GM19468 (cell line): ENCODE measurements at regions not wholly inside any gene's neighbourhood (a gene's known extent, or its start where the extent isn't known, plus 50 kb on each side); places are given as distances from the start of the nearest gene placed in this dataset.
"Not testable (repeated sequence)": the region's sequence is repeated elsewhere in the genome, so short reads cannot be mapped to it uniquely, and the experiment has no call there.

Experiments
- ATAC-seq: cut with Tn5 transposase; IDR thresholded peaks from one replicate; pipeline ENCODE4 v1.9.1; 2021; ENCODE audit warnings: mild to moderate bottlenecking, moderate library complexity, moderate number of reproducible peaks; ENCODE audit not compliant: unreplicated experiment; ENCODE audit errors: extremely low read depth

- ATAC-seq: no peak
Measured at GRCh38 chr10:43854007-43854406, 205.3 kb upstream of the ZNF32 start.

GRCh38 chr10:43853369-43853768 is 204.7 kb upstream of the ZNF32 start:
- no peak for ATAC-seq

- ATAC-seq: no peak
Measured at GRCh38 chr10:43852644-43853214, 204.0 kb upstream of the ZNF32 start.

- ATAC-seq: no peak
Measured at GRCh38 chr10:43852149-43852548, 203.5 kb upstream of the ZNF32 start.

GRCh38 chr10:43851030-43851429 is 202.3 kb upstream of the ZNF32 start:
- ATAC-seq: no peak

DNA sequence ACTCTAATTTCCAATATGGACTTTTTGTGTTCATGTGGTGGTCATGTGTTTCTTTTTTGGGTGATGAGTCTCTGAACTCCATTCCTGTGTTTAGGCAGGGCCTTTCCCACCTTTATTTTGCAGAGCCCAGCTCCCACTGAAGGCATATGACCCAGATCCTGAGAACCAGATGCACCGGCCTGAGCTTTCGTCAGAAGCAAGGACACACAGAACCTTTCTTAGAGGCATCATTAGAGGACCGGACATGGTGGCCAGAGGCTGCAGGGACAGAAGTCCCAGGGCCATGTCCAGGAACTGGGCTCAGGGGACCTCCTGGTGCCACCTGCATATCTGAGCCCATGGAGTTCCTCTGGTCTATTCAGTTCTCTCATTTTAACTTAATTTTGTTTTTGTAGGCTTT is 200.9 kb upstream of the ZNF32 start:
- no peak for ATAC-seq

DNA sequence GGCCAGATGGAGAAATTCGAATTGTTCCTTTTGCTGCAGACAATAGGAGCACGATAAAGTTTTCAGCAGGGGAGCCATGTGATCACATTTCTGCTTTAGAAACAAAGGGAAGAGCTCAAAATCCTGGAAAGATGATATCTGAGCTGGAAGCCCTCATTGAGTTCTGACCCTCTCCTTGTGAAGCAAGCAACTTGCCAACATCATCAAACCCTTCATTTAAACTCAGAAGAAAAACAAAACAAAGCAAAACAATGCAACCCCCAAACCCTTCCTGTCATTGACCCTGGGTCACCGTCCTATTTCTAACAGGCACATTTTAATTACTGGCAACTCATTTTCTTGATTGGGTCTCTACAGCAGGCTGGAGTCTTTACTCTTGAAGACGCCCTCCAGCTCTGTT is 198.3 kb upstream of the ZNF32 start:
- no peak for ATAC-seq

DNA sequence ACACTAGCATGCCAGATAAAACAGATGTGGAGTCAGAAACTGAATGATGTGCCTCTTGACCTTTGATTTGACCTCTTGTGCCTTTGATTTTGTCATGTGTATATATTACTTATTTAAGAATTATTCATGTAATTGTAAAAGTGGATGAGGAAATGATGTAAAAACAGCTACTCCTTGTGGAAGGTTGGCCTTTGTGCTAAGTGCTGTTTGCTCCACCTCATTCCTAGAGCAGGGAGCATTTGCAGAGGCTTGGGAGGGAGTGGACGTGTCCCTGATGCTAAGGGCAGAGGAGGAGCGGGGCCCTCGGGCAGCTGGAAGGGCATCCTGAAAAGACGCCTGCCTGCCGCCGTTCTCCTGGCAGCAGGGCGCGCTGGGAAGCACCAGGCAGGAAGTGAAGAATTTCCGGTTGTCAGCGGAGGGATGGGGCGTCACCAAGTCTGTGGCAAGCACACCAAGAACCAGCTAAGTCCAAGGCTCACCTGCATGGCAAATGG is 197.6 kb upstream of the ZNF32 start:
- no peak for ATAC-seq

DNA sequence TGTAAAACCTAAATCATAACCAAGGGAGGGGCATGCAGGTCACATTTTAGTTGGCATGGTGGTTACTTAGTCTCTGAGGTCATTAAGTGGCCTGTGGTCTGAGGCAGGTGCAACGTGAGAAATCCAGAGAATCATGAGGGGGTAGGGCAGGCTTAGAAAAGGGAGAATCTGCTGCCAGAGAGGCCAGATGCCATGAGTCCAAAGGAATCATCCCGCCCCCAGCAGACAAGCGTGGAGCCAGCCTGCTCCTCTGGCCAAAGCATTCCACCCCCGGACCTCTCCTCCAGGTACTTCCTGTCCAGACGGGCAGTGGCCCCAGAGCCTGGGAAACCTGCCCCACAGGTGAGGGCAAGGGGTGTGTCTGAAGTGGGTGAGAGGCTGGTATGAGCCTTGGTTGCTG is 196.4 kb upstream of the ZNF32 start:
- no peak for ATAC-seq

DNA sequence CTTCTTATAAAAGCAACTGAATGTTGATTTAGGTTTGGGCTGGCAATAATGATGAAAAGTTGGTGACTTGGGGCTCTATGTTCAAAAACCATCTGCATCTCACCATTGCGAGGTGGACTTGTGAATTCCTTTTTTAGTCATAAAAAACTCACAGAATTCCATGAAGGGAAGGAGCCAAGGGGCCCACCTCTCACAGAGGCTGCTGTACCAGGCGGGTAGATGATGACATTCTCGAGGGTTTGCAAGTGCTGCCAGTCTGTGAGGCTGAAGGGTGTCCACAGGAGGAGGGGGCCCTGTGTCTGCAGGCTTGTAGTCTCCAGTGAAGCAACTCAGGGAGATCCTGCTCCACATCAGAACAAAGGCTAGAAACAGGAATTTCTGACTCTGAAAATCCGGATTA is 195.5 kb upstream of the ZNF32 start:
- ATAC-seq: no peak

DNA sequence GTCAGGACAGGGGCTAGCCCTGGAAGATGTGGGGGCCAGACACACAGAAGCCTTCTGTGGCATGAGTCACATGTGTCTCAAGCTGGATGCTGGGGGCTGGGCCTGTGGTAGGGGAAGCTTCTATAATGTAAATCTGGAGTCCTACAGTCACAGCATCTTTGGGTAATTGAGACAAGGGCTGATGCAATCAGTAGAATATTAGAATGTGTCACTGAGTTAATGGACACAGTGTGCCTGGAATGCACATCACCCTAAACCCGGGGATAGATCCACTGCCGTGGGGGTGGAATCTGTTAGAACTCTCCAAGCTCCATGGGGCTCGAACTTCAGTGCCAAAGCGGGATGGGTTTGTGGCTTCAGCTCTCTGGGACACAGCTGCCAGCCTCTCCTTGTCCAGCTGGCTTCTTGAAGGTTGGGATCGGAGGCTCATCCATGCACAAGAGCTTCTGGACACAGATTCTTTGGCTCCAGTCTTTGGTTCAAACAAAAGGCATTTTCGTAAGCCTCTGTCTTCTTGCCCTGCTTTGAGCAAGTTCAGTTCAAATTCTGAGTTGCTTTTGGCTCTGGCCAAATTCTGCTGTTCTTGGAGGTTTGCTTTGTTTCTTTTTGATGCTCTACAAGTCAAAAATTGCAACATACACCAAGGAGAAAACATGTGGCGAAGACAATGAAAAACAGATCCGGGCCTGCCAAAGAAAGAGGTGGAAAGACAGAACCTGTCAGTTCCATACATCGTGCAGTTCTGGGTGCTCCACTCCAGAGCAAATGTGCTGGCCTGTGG is 194.8 kb upstream of the ZNF32 start:
- ATAC-seq: no peak

DNA sequence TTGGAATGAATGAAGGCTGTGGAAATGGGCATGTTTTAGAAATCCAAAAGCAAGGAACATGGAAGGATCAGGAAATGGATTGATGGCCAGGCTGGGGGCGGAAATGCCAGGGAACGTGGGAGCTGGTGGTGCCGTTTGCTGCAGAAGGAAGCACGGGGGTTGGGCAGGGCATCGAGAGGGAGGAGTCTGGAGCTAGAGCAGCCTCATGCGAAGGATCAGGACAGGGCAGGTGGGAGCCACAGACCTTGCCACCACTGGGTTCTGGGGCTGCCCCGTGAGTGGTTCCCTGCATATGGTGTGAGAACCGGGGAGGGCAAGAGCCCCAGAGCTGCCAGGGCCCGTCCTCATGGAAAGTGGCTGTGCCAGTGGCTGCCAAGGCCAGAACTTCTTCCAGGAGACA is 193.8 kb upstream of the ZNF32 start:
- no peak for ATAC-seq

DNA sequence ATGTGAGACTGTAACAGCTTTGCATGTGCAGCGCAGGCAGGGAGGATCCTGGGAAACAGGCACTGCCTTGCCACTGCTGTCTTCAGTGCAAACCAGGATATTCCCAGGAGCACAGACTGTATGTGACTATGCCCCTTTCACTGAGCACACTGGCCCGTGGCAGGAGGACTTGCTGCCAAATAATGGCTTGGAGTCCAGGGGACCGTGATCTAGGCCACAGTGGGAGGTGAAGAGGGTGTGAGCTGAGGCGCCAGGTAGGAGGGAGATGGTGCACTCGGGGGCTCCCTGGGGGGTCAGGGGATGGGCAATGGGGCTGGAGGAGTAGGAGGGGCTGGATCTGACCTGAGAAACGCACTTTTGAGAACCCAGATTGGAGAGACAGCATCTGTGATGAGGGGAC is 193.4 kb upstream of the ZNF32 start:
- ATAC-seq: no peak

- no peak for ATAC-seq
Measured at GRCh38 chr10:43839973-43840372, 191.3 kb upstream of the ZNF32 start.

- ATAC-seq: not testable (repeated sequence)
Measured at GRCh38 chr10:43834751-43835150, 186.1 kb upstream of the ZNF32 start.

DNA sequence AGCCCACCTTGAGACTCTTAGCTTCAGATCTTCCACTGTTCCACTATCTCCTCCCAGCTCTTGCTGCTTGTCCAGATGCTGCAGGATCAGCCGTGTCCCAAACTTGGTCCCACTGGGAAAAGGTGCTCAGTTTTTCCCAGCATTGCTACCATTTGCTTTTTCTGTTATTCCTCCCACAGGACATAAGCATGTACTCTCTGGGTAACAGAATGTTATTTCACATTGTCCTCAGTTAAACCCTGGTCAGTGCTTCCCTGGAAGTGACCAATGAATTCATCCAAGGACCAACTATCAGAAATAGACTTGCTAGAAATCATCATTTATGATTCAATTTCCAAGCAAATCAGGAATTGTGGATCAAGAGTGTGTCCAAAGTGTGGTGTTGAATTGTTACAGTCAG is 179.2 kb upstream of the ZNF32 start:
- ATAC-seq: no peak

GRCh38 chr10:43825984-43826383 is 177.3 kb upstream of the ZNF32 start:
- no peak for ATAC-seq

- ATAC-seq: no peak
Measured at GRCh38 chr10:43825421-43825820, 176.7 kb upstream of the ZNF32 start.

DNA sequence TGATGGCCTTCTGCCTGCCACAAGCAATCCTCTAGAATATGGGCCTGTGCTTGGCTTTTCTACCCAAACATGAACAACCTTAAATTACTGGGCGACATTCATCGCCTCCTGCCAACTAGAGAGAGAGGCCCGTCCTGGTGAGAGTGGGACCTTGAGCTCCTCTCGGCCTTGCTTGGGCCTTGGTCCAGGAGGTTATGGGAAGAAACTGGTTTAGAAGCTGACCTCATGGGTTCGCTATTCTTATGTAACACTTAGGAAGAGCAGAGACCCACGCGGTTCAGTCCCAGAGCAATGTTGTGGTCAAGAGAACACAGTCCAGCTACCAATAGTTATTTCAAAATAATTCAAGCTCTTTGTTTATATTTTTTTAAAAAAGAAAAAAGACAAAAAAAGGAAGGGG is 176.3 kb upstream of the ZNF32 start:
- ATAC-seq: no peak

- no peak for ATAC-seq
Measured at GRCh38 chr10:43822631-43823580, 174.2 kb upstream of the ZNF32 start.

- no peak for ATAC-seq
Measured at GRCh38 chr10:43821103-43821502, 172.4 kb upstream of the ZNF32 start.
